HepG2 (cell line): ENCODE measurements at regions not wholly inside any gene's neighbourhood (a gene's known extent, or its start where the extent isn't known, plus 50 kb on each side); places are given as distances from the start of the nearest gene placed in this dataset.

ENCODE experiments used
- ATAC-seq: fragments of 200-7000 bp; cut with Tn5 transposase; 3 replicates; pipeline ENCODE4 v1.9.1; 2020; ENCODE audit warnings: mild to moderate bottlenecking, moderate library complexity
- BruUV-seq: library from RNA; stranded (reverse); fragments of 400-500 nt; replicated peaks from 2 replicates; lab custom pipeline; 2021; lab: Mats Ljungman, UMichigan
- CTCF ChIA-PET: fragments of 300-600 bp; formaldehyde crosslinking; extraction: SDS; loops from one replicate; lab custom pipeline; 2021; ENCODE audit warnings: low total read pairs, inconsistent platforms, low intra/inter-chr PET ratio; lab: Yijun Ruan, JAX
- POLR2A ChIA-PET: fragments of 350-600 bp; sonication (Branson Sonifier 250); formaldehyde crosslinking; loops from one replicate; lab custom pipeline; 2020; ENCODE audit warnings: antibody characterized with exemption, inconsistent platforms; lab: Yijun Ruan, JAX
- DNase-seq: peaks from one replicate; pipeline ENCODE4 v3.0.0-alpha.2; 2015; ENCODE audit warnings: low spot score
- FAIRE-seq: peaks from 3 replicates; lab custom pipeline; 2011; peaks lifted over from hg19 to GRCh38; lab: Jason Lieb, UNC
- H2AFZ ChIP-seq: one replicate; pipeline ENCODE4 v1.6.1; 2011; ENCODE audit warnings: low read length, inconsistent platforms
- H3K27ac ChIP-seq: fragments of 300-600 bp; 3 replicates; pipeline ENCODE4 v1.8.0; 2011; ENCODE audit warnings: mixed run types, mild to moderate bottlenecking, mixed read lengths, low read length, inconsistent platforms; ENCODE audit not compliant: insufficient read depth; ENCODE audit errors: extremely low read length
- H3K27me3 ChIP-seq, 2 experiments: fragments of 200-600 bp in 1 of 2; 2 replicates in 1 of 2; 3 replicates in 1 of 2; pipeline versions ENCODE4 v1.6.0 to v1.8.0; 2011; ENCODE audit warnings: low read length in 2 of 2, mild to moderate bottlenecking in 2 of 2, moderate library complexity in 2 of 2, inconsistent platforms in 1 of 2; ENCODE audit not compliant: insufficient read depth in 2 of 2, control insufficient read depth in 1 of 2
- H3K36me3 ChIP-seq, 2 experiments: fragments of 200-600 bp in 1 of 2; replicated peaks in 1 of 2; 2 replicates in 1 of 2; 3 replicates in 1 of 2; pipeline versions ENCODE4 v1.5.1 to v1.8.0; 2011; ENCODE audit warnings: low read length in 2 of 2, inconsistent platforms in 1 of 2; ENCODE audit not compliant: insufficient read depth in 2 of 2, control insufficient read depth in 1 of 2
- H3K4me1 ChIP-seq: 2 replicates; pipeline ENCODE4 v1.5.1; 2012; ENCODE audit warnings: low read length, inconsistent platforms; ENCODE audit not compliant: insufficient read depth
- H3K4me2 ChIP-seq: 2 replicates; pipeline ENCODE4 v1.6.0; 2011; ENCODE audit warnings: low read depth, low read length, inconsistent platforms
- H3K4me3 ChIP-seq, 3 experiments: fragments of 200-600 bp in 1 of 3; sonication (generic), shearing (Covaris generic) in 1 of 3; replicated peaks in 1 of 3; 2 replicates each; pipeline ENCODE4 v1.5.1; 2011 to 2016; ENCODE audit warnings: low read length in 3 of 3, inconsistent platforms in 2 of 3, low read depth in 2 of 3, mild to moderate bottlenecking in 2 of 3, control low read depth in 1 of 3, mixed read lengths in 1 of 3; ENCODE audit not compliant: insufficient read depth in 1 of 3
- H3K79me2 ChIP-seq: one replicate; pipeline ENCODE4 v1.6.1; 2011; ENCODE audit warnings: low read length, inconsistent platforms; ENCODE audit not compliant: insufficient read depth
- H3K9ac ChIP-seq: 2 replicates; pipeline ENCODE4 v1.6.0; 2011; ENCODE audit warnings: mild to moderate bottlenecking, low read depth, low read length, inconsistent platforms; ENCODE audit not compliant: insufficient read depth
- H3K9me3 ChIP-seq: 2 replicates; pipeline ENCODE4 v1.5.1; 2012; ENCODE audit warnings: mild to moderate bottlenecking, low read length
- H4K20me1 ChIP-seq: 2 replicates; pipeline ENCODE4 v1.6.0; 2011; ENCODE audit warnings: inconsistent platforms, mild to moderate bottlenecking, low read length, moderate library complexity; ENCODE audit not compliant: insufficient read depth
- MTERF4 ChIP-seq: sonication (generic); formaldehyde crosslinking; IDR thresholded peaks from 2 replicates; pipeline ENCODE4 v1.8.0; 2023; ENCODE audit warnings: mild to moderate bottlenecking, missing genetic modification reagents
- STAG1 ChIP-seq: sonication (generic); formaldehyde crosslinking; IDR thresholded peaks from 2 replicates; pipeline ENCODE4 v1.4.0; 2020; ENCODE audit warnings: missing genetic modification reagents
- ZNF335 ChIP-seq: sonication (generic); formaldehyde crosslinking; IDR thresholded peaks from 2 replicates; pipeline ENCODE4 v1.4.0; 2020; ENCODE audit warnings: missing genetic modification reagents
- ZNF431 ChIP-seq: sonication (generic); formaldehyde crosslinking; IDR thresholded peaks from 2 replicates; pipeline ENCODE4 v1.9.0; 2022; ENCODE audit warnings: missing genetic modification reagents, low read depth, mild to moderate bottlenecking, borderline replicate concordance
- WGBS: methylation state at CpG from one replicate; pipeline ENCODE4 v1.1.6; 2017; ENCODE audit warnings: low lambda C conversion rate; 5-methylcytosine and 5-hydroxymethylcytosine counted together
- in situ Hi-C: cut with HindIII; loops from 2 replicates; pipeline ENCODE4 v1.10.0; 2017; ENCODE audit warnings: low pct_unique_long_range_greater_than_20kb; ENCODE audit not compliant: extremely low pct_ligation_motif_present
- intact Hi-C: fragments of 100-400 bp; cut with micrococcal nuclease; formaldehyde crosslinking; loops from one replicate; pipeline ENCODE4 v1.10.0; 2022; ENCODE audit not compliant: unreplicated experiment
- TF ChIP-seq, protein P1 (sequence below): sonication (generic); formaldehyde crosslinking; IDR thresholded peaks from 2 replicates; pipeline ENCODE4 v1.5.0; 2020; ENCODE audit warnings: mild to moderate bottlenecking, missing genetic modification reagents, moderate library complexity
- TF ChIP-seq, protein P2 (sequence below): IDR thresholded peaks from 2 replicates; pipeline ENCODE4 v1.4.0; 2020; ENCODE audit warnings: mild to moderate bottlenecking, missing genetic modification reagents

- ChIA-PET POLR2A (no interaction called here), CTCF (no interaction called here)
- H3K4me3 ChIP-seq: no peak overlapping the region
- DNase-seq: peak; percentile 9
- H3K4me1 ChIP-seq: no peaks in the 10 kb centered on the region
- no TSS peak for BruUV-seq
- no peaks in the 10 kb centered on the region for H3K79me2 ChIP-seq
- 0% methylated on average over 1 of the region's 7 CpGs for WGBS
- no peak overlapping the region for H3K27ac ChIP-seq
- H3K4me2 ChIP-seq: no peak overlapping the region
- peak; percentile 72 for ATAC-seq
- H3K36me3 ChIP-seq: no peaks in the 10 kb centered on the region
- intact Hi-C loops (no loop called here), in situ Hi-C loops (no loop called here)
- TF ChIP-seq ZNF335 (CRISPR knock-in tag) (no peak), STAG1 (CRISPR knock-in tag) (peak; percentile 41; the same call in 1 of the 2 replicates), MTERF4 (no peak), ZNF431 (CRISPR knock-in tag) (no peak)
- TF ChIP-seq, protein P1, sequence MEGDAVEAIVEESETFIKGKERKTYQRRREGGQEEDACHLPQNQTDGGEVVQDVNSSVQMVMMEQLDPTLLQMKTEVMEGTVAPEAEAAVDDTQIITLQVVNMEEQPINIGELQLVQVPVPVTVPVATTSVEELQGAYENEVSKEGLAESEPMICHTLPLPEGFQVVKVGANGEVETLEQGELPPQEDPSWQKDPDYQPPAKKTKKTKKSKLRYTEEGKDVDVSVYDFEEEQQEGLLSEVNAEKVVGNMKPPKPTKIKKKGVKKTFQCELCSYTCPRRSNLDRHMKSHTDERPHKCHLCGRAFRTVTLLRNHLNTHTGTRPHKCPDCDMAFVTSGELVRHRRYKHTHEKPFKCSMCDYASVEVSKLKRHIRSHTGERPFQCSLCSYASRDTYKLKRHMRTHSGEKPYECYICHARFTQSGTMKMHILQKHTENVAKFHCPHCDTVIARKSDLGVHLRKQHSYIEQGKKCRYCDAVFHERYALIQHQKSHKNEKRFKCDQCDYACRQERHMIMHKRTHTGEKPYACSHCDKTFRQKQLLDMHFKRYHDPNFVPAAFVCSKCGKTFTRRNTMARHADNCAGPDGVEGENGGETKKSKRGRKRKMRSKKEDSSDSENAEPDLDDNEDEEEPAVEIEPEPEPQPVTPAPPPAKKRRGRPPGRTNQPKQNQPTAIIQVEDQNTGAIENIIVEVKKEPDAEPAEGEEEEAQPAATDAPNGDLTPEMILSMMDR (CRISPR knock-in tag): peak; percentile 37
- TF ChIP-seq, protein P2, sequence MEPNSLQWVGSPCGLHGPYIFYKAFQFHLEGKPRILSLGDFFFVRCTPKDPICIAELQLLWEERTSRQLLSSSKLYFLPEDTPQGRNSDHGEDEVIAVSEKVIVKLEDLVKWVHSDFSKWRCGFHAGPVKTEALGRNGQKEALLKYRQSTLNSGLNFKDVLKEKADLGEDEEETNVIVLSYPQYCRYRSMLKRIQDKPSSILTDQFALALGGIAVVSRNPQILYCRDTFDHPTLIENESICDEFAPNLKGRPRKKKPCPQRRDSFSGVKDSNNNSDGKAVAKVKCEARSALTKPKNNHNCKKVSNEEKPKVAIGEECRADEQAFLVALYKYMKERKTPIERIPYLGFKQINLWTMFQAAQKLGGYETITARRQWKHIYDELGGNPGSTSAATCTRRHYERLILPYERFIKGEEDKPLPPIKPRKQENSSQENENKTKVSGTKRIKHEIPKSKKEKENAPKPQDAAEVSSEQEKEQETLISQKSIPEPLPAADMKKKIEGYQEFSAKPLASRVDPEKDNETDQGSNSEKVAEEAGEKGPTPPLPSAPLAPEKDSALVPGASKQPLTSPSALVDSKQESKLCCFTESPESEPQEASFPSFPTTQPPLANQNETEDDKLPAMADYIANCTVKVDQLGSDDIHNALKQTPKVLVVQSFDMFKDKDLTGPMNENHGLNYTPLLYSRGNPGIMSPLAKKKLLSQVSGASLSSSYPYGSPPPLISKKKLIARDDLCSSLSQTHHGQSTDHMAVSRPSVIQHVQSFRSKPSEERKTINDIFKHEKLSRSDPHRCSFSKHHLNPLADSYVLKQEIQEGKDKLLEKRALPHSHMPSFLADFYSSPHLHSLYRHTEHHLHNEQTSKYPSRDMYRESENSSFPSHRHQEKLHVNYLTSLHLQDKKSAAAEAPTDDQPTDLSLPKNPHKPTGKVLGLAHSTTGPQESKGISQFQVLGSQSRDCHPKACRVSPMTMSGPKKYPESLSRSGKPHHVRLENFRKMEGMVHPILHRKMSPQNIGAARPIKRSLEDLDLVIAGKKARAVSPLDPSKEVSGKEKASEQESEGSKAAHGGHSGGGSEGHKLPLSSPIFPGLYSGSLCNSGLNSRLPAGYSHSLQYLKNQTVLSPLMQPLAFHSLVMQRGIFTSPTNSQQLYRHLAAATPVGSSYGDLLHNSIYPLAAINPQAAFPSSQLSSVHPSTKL (CRISPR knock-in tag): no peak
- no peaks in the 10 kb centered on the region for H4K20me1 ChIP-seq
- no peaks in the 10 kb centered on the region for H3K9me3 ChIP-seq
- no peak for FAIRE-seq
- H3K9ac ChIP-seq: no peak overlapping the region
- no peak overlapping the region for H2AFZ ChIP-seq
- peaks cover 5 to 18% of the 10 kb centered on the region in 2 experiments; a peak in 4 of 5 replicates for H3K27me3 ChIP-seq
These were observed 250.2 kb upstream of the C1orf174 start for GRCh38 chr1:4150262-4150661.
